ENCODE measurements at regions not wholly inside any gene's neighbourhood (a gene's known extent, or its start where the extent isn't known, plus 50 kb on each side); places are given as distances from the start of the nearest gene placed in this dataset.

GRCh38 chr1:187408212-187409004 lies 579.7 kb downstream of the PLA2G4A start:
- H3K36me3 Mint-ChIP-seq (ENCODE audit: low read depth), result no peaks in the 10 kb centered on the region
- H3K27me3 Mint-ChIP-seq, result no peaks in the 10 kb centered on the region
- Histone ChIP-seq H3K9me3 (ENCODE audit: control insufficient read depth in 1 of 2, insufficient read depth in 1 of 2, low read length in 2 of 2) (no peaks in the 10 kb centered on the region), H3K4me3 (ENCODE audit: low read length) (no peak overlapping the region), H3K4me1 (ENCODE audit: insufficient read depth, low read length) (no peaks in the 10 kb centered on the region), H3K27ac (ENCODE audit: low read depth in 1 of 2, low read length in 2 of 2) (no peak overlapping the region), H3K27me3 (ENCODE audit: control insufficient read depth in 1 of 2, insufficient read depth in 2 of 2, low read length in 2 of 2) (no peaks in the 10 kb centered on the region), H3K36me3 (ENCODE audit: insufficient read depth, low read length) (no peaks in the 10 kb centered on the region)
- no peak overlapping the region for H3K27ac Mint-ChIP-seq
- CTCF ChIA-PET, result no interaction called here
- POLR2A ChIA-PET, result no interaction called here
- no peaks in the 10 kb centered on the region for H3K4me1 Mint-ChIP-seq (ENCODE audit: low read depth)
- ATAC-seq (ENCODE audit: poor library complexity) (no peak), DNase-seq (no peak)
- H3K4me3 Mint-ChIP-seq, result no peak overlapping the region
- intact Hi-C loops (cut with DNase I, micrococcal nuclease), result no loop called here
- no peak for TF ChIP-seq CTCF (IDR thresholded peaks at IDR 0.05)
- H3K9me3 Mint-ChIP-seq, result peaks cover 2% of the 10 kb centered on the region

GRCh38 chr1:187409341-187409740 lies 580.6 kb downstream of the PLA2G4A start:
- intact Hi-C loops (cut with DNase I, micrococcal nuclease), result no loop called here
- H3K27me3 Mint-ChIP-seq, result no peaks in the 10 kb centered on the region
- no peak overlapping the region for H3K4me3 Mint-ChIP-seq
- Histone ChIP-seq H3K36me3 (ENCODE audit: insufficient read depth, low read length) (no peaks in the 10 kb centered on the region), H3K27me3 (ENCODE audit: control insufficient read depth in 1 of 2, insufficient read depth in 2 of 2, low read length in 2 of 2) (no peaks in the 10 kb centered on the region), H3K27ac (ENCODE audit: low read depth in 1 of 2, low read length in 2 of 2) (no peak overlapping the region), H3K4me3 (ENCODE audit: low read length) (no peak overlapping the region), H3K9me3 (ENCODE audit: control insufficient read depth in 1 of 2, insufficient read depth in 1 of 2, low read length in 2 of 2) (no peaks in the 10 kb centered on the region), H3K4me1 (ENCODE audit: insufficient read depth, low read length) (no peaks in the 10 kb centered on the region)
- no peaks in the 10 kb centered on the region for H3K4me1 Mint-ChIP-seq (ENCODE audit: low read depth)
- POLR2A ChIA-PET, result no interaction called here
- ATAC-seq (ENCODE audit: poor library complexity) (no peak), DNase-seq (no peak)
- H3K36me3 Mint-ChIP-seq (ENCODE audit: low read depth), result no peaks in the 10 kb centered on the region
- H3K27ac Mint-ChIP-seq, result no peak overlapping the region
- CTCF ChIA-PET, result no interaction called here
- H3K9me3 Mint-ChIP-seq, result peaks cover 2% of the 10 kb centered on the region
- no peak for TF ChIP-seq CTCF (IDR thresholded peaks at IDR 0.05)

- ChIA-PET POLR2A (no interaction called here), CTCF (no interaction called here)
- Histone ChIP-seq H3K36me3 (ENCODE audit: insufficient read depth, low read length) (no peaks in the 10 kb centered on the region), H3K4me1 (ENCODE audit: insufficient read depth, low read length) (no peaks in the 10 kb centered on the region), H3K9me3 (ENCODE audit: control insufficient read depth in 1 of 2, insufficient read depth in 1 of 2, low read length in 2 of 2) (no peaks in the 10 kb centered on the region), H3K4me3 (ENCODE audit: low read length) (no peak overlapping the region), H3K27me3 (ENCODE audit: control insufficient read depth in 1 of 2, insufficient read depth in 2 of 2, low read length in 2 of 2) (no peaks in the 10 kb centered on the region), H3K27ac (ENCODE audit: low read depth in 1 of 2, low read length in 2 of 2) (no peak overlapping the region)
- no peak overlapping the region for H3K27ac Mint-ChIP-seq
- no peak for TF ChIP-seq CTCF (IDR thresholded peaks at IDR 0.05)
- no peaks in the 10 kb centered on the region for H3K4me1 Mint-ChIP-seq (ENCODE audit: low read depth)
- ATAC-seq (ENCODE audit: poor library complexity) (no peak), DNase-seq (no peak)
- H3K9me3 Mint-ChIP-seq, result peaks cover 2% of the 10 kb centered on the region
- intact Hi-C loops (cut with DNase I, micrococcal nuclease), result no loop called here
- no peak overlapping the region for H3K4me3 Mint-ChIP-seq
- H3K27me3 Mint-ChIP-seq, result no peaks in the 10 kb centered on the region
- H3K36me3 Mint-ChIP-seq (ENCODE audit: low read depth), result no peaks in the 10 kb centered on the region
Observed at GRCh38 chr1:187411118-187411517, 582.4 kb downstream of the PLA2G4A start.
